Stimulated activated CD8-positive, alpha-beta memory T cell treated with anti-CD3 and anti-CD28 coated beads, Interleukin-15, amount 100 ng/mL, for 24 hours (primary cell): ENCODE measurements at regions not wholly inside any gene's neighbourhood (a gene's known extent, or its start where the extent isn't known, plus 50 kb on each side); places are given as distances from the start of the nearest gene placed in this dataset.

Experiments
- DNase-seq: peaks from one replicate; pipeline ENCODE4 v3.0.0-alpha.2; 2020; ENCODE audit warnings: low read depth

- DNase-seq = no peak
Observed at GRCh38 chr20:39145921-39146320, 183.8 kb downstream of the DHX35 start.

DNA sequence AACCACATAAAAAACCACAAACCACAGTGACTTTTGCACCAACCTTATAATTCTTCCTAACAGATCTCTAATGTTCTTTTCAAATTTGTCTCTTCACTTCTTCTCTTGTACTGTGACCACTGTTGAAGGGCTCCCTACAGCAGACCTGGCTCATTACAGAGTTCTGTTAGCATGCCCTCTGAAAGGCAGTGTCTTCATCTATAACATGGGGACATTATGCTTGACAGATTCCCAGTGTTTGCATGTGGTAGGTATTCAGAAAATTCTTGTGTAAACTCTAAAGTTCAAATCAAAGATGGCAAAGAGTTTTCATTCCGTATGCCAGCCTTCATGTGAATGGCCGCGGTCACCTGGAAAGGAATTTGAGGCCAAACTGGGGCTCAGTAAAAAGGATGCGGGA lies 182.6 kb downstream of the DHX35 start:
- no peak for DNase-seq

- DNase-seq = no peak
Observed at GRCh38 chr20:39142407-39143096, 180.4 kb downstream of the DHX35 start.

DNA sequence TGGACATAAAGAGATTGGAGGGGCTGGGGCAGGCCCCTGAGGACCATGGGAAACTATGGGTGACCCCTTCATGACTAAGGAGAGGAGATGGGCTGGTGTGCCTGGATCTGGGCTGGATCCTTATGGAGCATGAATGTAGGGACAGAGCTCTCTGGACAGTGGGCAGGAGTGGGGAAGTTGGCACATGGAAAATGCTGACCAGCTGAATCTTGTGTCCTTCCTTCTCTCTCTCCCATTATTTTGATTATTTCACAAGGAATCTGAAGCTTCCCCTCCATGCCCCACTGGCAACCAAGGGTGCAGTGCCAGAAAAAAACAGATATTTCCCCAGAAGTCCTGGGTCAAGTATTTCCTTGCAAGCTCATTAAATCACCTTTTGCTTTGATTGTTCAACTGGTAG lies 175.2 kb downstream of the DHX35 start:
- no peak for DNase-seq

GRCh38 chr20:39136798-39137197 lies 174.7 kb downstream of the DHX35 start:
- DNase-seq = no peak

DNA sequence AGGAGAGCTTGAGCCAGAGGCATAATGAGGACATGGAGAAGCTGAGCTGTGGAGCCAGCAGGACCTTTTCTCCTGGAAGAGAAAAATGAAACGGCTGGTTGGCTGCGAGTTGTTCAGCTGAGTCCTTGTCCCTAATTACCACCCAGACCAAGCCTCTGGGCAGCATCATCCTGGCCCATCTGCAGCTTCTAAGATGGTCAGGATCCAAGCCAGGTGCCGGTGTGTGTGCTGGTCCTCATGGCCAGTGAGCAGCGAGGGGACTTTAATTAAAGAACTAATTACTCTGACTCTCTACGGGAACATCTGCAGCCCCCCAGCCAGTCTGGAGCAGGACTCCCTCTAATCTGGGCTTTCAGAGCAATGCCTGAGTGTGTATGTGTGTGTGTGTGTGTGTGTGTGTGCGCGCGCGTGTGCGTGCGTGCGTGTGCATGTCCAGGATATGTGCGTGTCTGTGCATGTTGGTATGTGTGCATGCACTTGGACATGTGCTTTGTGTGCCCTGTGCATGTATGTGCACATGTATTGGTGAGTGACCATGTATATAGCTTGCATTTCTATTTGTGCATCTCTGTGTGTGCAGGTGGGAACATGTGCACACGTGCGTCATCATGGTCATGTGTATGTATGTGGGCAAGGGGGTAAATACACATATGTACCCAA lies 173.9 kb downstream of the DHX35 start:
- DNase-seq = no peak

GRCh38 chr20:39133201-39133600 lies 171.1 kb downstream of the DHX35 start:
- no peak for DNase-seq

GRCh38 chr20:39132511-39132910 lies 170.4 kb downstream of the DHX35 start:
- DNase-seq = no peak

DNA sequence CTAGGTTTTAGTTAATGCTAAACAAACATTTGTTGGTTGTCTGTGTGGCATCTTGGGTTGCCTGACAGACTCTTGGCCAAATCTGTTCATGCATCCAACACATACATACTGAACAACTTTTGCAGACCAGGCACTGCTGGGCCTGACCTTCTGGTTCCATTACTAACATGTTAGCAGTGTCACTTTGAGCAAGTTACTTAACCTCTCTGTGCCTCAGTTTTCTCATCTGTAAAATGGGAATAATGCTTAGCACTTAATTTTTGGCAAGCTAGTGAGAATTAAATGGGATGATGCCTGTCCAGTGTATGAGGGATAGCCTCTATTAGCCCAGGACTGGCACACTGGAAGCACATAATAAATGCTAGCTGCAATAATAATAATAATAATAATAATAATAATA lies 169.9 kb downstream of the DHX35 start:
- DNase-seq = no peak

DNA sequence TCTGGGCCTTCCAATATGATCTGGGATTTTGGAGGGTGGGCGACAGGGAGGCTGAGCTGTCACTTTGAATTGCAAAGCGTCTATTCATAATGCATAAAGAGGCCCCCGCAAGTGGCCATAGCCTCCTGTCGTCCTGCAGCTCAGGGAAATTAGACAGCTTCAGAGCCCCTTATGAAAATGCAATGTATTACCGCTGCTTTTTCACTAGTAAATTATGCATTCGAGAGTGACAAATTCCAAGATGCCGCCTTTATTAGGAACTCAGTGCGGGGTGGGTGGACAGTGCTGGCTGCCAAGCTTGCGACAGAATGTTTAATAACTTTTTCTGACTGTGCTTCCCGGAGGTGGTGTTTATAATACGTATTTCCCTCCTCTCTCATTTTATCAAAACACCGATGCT lies 168.5 kb downstream of the DHX35 start:
- DNase-seq = no peak

DNA sequence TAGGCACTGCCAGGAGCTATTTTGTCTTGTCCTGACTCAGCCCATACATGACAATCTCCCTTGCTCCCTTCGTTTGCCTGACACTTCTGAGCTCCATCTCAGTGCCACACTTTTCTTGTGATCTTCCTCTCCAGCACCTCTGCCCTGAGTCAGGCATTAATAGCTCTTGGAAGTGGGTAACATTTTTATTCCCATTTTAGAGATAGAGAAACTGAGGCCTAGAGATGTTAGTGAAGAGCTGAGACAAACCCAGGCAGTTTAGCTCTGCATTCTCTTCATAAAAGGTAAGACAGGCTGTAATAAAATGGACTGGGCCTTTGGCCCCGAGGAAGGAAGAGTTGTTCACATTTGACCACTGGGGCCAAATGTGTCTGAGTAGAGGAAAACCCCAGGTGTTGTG lies 167.4 kb downstream of the DHX35 start:
- no peak for DNase-seq

DNA sequence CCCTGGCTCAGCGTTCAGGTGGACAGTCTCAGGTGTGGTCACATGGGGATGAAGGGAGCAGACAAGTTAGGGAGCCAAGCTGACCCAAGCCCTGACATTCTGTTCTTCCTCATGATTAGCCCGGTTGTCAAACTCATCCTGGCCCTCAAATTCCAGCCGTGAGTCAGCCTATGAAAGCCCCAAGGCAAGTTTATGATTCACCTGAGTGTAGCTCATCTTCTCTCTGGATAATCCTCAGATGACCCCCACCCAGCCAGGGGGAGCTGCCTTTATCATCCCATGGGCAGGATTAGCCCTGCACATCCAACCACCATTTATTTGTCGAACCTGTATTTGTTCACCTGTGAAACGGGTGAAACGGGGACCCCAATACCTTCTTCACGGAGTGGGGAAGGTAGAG lies 161.9 kb downstream of the DHX35 start:
- DNase-seq = no peak

DNA sequence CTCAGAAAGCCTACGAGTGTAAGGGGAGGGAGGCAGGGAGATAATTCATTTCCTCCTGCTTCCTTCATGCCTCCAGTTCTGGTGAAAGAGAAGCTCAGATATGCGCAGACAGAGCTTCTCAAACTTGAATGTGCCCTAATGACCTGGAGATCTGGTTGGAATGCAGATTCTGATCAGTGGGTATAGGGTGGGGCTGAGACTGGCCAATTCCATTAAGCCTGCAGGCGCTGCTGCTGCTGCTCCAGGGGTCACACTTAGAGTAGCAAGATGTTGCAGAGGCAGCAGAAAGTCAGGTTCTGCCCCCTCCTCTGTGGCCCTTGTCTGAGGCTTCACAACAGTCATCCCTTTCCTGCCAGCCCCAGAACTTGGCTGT lies 161.0 kb downstream of the DHX35 start:
- no peak for DNase-seq

GRCh38 chr20:39117491-39117890 lies 155.3 kb downstream of the DHX35 start:
- DNase-seq = no peak

GRCh38 chr20:39116020-39116419 lies 153.9 kb downstream of the DHX35 start:
- DNase-seq = no peak

- DNase-seq = no peak
Observed at GRCh38 chr20:39112178-39112743, 150.1 kb downstream of the DHX35 start.

- no peak for DNase-seq
Observed at GRCh38 chr20:39111359-39112177, 149.4 kb downstream of the DHX35 start.

DNA sequence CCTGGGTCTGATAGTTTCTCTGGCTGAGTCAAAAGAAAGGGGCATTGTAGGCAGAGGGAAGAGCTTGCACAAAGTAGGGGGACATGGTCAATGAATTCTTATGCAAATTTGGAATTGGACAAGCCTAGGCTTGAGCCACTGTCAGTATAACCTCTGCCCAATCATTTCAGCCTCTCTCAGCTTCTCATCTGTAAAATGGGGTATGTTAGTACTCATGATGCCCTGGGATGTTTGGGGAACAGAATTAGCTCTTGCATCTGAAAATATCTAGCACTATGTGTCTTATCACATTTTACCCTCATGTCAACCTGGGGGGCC lies 148.6 kb downstream of the DHX35 start:
- DNase-seq = no peak

GRCh38 chr20:39109933-39110818 lies 148.0 kb downstream of the DHX35 start:
- DNase-seq = no peak

GRCh38 chr20:39108746-39109145 lies 146.6 kb downstream of the DHX35 start:
- no peak for DNase-seq

DNA sequence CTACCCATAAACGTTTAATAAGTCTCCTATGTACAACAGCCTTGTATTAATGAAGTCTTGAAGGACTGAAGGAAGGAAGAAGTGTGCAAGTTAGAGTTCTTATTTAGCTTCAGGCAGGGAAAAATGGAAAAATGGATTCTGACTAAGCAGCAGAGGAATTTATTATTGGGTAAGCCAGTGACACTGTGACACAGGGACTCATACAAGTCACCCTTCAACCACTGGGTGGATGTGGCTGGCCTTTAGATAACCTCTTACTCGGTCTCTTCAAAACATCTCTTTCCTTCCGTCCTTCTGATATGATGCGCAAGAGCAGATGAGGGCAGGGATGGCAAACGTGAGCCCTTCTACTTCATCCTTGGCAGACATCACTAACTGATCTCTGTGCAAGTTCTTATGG lies 145.6 kb downstream of the DHX35 start:
- no peak for DNase-seq

GRCh38 chr20:39106791-39107190 lies 144.6 kb downstream of the DHX35 start:
- DNase-seq = no peak
